A549 (cell line): ENCODE measurements at regions not wholly inside any gene's neighbourhood (a gene's known extent, or its start where the extent isn't known, plus 50 kb on each side); places are given as distances from the start of the nearest gene placed in this dataset.

ENCODE experiments used
- EHMT2 ChIP-seq: fragments of 200-600 bp; sonication (generic); IDR thresholded peaks from 2 replicates; pipeline ENCODE4 v1.6.1; 2016; ENCODE audit warnings: antibody characterized with exemption, low read depth, mild to moderate bottlenecking, moderate library complexity
- HDAC2 ChIP-seq: fragments of 200-600 bp; sonication (generic); IDR thresholded peaks from 2 replicates; pipeline ENCODE4 v1.6.1; 2016
- JUN ChIP-seq, 2 experiments: fragments of >200 bp; sonication (Bioruptor Twin); formaldehyde crosslinking; IDR thresholded peaks; 2 replicates in 1 of 2; 3 replicates in 1 of 2; pipeline ENCODE4 v1.6.1; 2016 to 2017
- MAZ ChIP-seq: fragments of 150-350 bp; IDR thresholded peaks from 2 replicates; pipeline ENCODE4 v1.6.1; 2014; ENCODE audit warnings: antibody characterized with exemption, low read depth, low read length, borderline replicate concordance
- POLR2A ChIP-seq: IDR thresholded peaks from 2 replicates; pipeline ENCODE4 v1.6.1; 2012; ENCODE audit warnings: mild to moderate bottlenecking, low read length
- POLR2AphosphoS2 ChIP-seq: conservative IDR thresholded peaks from 2 replicates; pipeline ENCODE4 v1.6.1; 2012; ENCODE audit warnings: low read length, improper control_type of control experiment, inconsistent platforms
- TF ChIP-seq, protein P1 (sequence below): fragments of >200 bp; sonication (Bioruptor Twin); formaldehyde crosslinking; IDR thresholded peaks from 3 replicates; pipeline ENCODE4 v1.5.1; 2016
- TF ChIP-seq, protein P2 (sequence below): IDR thresholded peaks from 2 replicates; pipeline ENCODE4 v1.6.1; 2012
- TF ChIP-seq, protein P3 (sequence below): fragments of 200-600 bp; sonication (generic); IDR thresholded peaks from 2 replicates; pipeline ENCODE4 v1.6.1; 2016; ENCODE audit warnings: antibody characterized with exemption, mild to moderate bottlenecking, moderate library complexity
- TF ChIP-seq, protein P4 (sequence below): IDR thresholded peaks from 2 replicates; pipeline ENCODE4 v1.6.1; 2012; ENCODE audit warnings: low read depth, borderline replicate concordance

DNA sequence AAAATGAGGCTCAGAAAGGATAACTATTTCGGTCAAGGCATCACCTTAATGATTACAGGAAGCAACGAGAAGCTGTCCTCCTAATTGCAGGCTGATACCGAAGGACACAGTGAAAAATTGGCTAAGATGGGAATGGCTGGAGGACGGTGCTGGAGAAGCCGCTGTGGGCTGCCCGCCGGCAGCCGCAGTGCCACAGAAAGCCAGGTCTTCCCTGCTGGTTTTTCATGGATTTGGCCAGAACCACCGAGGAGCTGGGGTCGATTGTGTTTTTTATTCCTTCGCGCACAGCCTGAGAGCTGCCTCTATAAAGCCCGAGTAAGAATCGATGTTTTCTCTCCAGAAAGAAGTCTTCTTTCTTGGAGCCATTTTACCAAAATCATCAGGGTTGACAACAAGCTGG, 1484.2 kb downstream of the BRD1 start:
- TF ChIP-seq, protein P1, sequence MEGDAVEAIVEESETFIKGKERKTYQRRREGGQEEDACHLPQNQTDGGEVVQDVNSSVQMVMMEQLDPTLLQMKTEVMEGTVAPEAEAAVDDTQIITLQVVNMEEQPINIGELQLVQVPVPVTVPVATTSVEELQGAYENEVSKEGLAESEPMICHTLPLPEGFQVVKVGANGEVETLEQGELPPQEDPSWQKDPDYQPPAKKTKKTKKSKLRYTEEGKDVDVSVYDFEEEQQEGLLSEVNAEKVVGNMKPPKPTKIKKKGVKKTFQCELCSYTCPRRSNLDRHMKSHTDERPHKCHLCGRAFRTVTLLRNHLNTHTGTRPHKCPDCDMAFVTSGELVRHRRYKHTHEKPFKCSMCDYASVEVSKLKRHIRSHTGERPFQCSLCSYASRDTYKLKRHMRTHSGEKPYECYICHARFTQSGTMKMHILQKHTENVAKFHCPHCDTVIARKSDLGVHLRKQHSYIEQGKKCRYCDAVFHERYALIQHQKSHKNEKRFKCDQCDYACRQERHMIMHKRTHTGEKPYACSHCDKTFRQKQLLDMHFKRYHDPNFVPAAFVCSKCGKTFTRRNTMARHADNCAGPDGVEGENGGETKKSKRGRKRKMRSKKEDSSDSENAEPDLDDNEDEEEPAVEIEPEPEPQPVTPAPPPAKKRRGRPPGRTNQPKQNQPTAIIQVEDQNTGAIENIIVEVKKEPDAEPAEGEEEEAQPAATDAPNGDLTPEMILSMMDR = no peak
- TF ChIP-seq, protein P2, sequence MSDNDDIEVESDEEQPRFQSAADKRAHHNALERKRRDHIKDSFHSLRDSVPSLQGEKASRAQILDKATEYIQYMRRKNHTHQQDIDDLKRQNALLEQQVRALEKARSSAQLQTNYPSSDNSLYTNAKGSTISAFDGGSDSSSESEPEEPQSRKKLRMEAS = no peak
- no peak for TF ChIP-seq POLR2A
- TF ChIP-seq, protein P3, sequence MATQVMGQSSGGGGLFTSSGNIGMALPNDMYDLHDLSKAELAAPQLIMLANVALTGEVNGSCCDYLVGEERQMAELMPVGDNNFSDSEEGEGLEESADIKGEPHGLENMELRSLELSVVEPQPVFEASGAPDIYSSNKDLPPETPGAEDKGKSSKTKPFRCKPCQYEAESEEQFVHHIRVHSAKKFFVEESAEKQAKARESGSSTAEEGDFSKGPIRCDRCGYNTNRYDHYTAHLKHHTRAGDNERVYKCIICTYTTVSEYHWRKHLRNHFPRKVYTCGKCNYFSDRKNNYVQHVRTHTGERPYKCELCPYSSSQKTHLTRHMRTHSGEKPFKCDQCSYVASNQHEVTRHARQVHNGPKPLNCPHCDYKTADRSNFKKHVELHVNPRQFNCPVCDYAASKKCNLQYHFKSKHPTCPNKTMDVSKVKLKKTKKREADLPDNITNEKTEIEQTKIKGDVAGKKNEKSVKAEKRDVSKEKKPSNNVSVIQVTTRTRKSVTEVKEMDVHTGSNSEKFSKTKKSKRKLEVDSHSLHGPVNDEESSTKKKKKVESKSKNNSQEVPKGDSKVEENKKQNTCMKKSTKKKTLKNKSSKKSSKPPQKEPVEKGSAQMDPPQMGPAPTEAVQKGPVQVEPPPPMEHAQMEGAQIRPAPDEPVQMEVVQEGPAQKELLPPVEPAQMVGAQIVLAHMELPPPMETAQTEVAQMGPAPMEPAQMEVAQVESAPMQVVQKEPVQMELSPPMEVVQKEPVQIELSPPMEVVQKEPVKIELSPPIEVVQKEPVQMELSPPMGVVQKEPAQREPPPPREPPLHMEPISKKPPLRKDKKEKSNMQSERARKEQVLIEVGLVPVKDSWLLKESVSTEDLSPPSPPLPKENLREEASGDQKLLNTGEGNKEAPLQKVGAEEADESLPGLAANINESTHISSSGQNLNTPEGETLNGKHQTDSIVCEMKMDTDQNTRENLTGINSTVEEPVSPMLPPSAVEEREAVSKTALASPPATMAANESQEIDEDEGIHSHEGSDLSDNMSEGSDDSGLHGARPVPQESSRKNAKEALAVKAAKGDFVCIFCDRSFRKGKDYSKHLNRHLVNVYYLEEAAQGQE = no peak
- no peak for TF ChIP-seq EHMT2
- TF ChIP-seq MAZ = no peak
- no peak for TF ChIP-seq JUN (IDR thresholded peaks at IDR 0.05)
- TF ChIP-seq, protein P4, sequence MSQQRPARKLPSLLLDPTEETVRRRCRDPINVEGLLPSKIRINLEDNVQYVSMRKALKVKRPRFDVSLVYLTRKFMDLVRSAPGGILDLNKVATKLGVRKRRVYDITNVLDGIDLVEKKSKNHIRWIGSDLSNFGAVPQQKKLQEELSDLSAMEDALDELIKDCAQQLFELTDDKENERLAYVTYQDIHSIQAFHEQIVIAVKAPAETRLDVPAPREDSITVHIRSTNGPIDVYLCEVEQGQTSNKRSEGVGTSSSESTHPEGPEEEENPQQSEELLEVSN = no peak
- no peak for TF ChIP-seq POLR2AphosphoS2
- TF ChIP-seq HDAC2 = no peak
